ENCODE measurements at regions not wholly inside any gene's neighbourhood (a gene's known extent, or its start where the extent isn't known, plus 50 kb on each side); places are given as distances from the start of the nearest gene placed in this dataset.

DNA sequence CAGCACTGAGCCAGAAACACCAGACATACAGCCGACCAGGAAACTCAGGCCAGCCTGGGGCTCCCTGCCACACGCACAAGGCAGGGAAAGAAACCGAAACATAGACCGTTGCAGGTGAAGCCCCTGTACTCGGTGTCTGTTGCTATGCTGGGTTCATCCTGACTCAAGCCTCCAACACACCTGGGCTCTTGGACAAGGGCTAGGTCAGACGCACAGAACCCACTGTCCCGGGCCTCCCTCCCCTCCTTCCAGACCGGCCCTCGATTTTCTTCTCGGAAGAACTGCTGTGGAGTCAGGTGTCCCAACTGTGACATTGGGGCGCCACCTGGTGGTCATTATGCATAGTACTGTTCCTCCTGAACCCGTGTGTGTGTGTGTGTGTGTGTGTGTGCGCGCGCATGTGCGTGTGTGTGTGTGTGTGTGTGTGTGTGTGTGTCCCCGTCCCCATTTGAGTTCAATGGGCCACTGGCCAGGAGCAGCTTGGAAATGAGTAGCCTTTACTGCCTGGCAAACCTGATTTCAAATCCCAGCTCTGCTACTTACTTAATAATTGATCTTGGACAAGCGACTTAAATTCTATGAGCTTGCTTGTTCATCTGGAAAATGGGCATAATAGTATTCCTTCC lies 55.4 kb upstream of the GLI2 start:
- no peak overlapping the region for H3K4me3 ChIP-seq
- no peaks in the 10 kb centered on the region for H3K9me3 ChIP-seq (ENCODE audit: low read depth)
- peak; percentile 93 for DNase-seq (ENCODE audit: low spot score)
- H2AFZ ChIP-seq, result no peak overlapping the region
- H3K9me2 ChIP-seq (replicated peaks; ENCODE audit: insufficient read depth), result no peaks in the 10 kb centered on the region
- TF ChIP-seq EZH2phosphoT487 (IDR thresholded peaks at IDR 0.05; ENCODE audit: low read depth, severe bottlenecking, unreplicated experiment), result no peak
- TF ChIP-seq EZH2 (IDR thresholded peaks at IDR 0.05; ENCODE audit: borderline replicate concordance), result no peak
- TF ChIP-seq, protein P1, sequence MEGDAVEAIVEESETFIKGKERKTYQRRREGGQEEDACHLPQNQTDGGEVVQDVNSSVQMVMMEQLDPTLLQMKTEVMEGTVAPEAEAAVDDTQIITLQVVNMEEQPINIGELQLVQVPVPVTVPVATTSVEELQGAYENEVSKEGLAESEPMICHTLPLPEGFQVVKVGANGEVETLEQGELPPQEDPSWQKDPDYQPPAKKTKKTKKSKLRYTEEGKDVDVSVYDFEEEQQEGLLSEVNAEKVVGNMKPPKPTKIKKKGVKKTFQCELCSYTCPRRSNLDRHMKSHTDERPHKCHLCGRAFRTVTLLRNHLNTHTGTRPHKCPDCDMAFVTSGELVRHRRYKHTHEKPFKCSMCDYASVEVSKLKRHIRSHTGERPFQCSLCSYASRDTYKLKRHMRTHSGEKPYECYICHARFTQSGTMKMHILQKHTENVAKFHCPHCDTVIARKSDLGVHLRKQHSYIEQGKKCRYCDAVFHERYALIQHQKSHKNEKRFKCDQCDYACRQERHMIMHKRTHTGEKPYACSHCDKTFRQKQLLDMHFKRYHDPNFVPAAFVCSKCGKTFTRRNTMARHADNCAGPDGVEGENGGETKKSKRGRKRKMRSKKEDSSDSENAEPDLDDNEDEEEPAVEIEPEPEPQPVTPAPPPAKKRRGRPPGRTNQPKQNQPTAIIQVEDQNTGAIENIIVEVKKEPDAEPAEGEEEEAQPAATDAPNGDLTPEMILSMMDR (IDR thresholded peaks at IDR 0.05; ENCODE audit: poor library complexity), result peak; percentile 67
- no peak overlapping the region for H3K4me2 ChIP-seq
- WGBS (ENCODE audit: low lambda C conversion rate, missing lambda C conversion rate), result 38% methylated on average over 12 of the region's 18 CpGs
- H3K79me2 ChIP-seq, result no peaks in the 10 kb centered on the region
- peaks cover 12% of the 10 kb centered on the region for H3K27me3 ChIP-seq
- H3K27ac ChIP-seq, result no peak overlapping the region
- no peaks in the 10 kb centered on the region for H3K4me1 ChIP-seq (ENCODE audit: insufficient read depth)
- no peaks in the 10 kb centered on the region for H3K36me3 ChIP-seq (replicated peaks; ENCODE audit: insufficient read depth, low read depth)
- H4K20me1 ChIP-seq (ENCODE audit: insufficient read depth, poor library complexity, severe bottlenecking), result no peaks in the 10 kb centered on the region

DNA sequence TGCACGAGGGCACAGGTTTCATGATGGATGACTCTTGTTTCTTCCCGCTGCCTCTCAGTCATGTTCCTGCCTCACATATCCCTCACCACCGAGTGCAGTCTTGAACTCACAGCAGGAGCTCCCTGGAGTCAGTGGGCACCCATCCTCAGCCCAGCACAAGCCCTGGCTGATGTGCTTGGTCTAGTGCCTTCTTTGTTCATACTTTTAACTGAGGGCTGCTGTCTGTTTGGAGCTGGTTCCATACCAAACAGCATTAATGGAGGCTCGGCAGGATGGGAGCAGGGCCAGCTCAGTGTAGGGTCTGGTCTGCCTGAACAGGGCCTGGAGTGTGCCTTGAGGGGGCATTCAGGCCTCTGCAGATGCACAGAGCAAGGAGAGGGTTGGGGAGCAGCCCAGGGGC lies 54.5 kb upstream of the GLI2 start:
- Histone ChIP-seq H4K20me1 (ENCODE audit: insufficient read depth, poor library complexity, severe bottlenecking) (no peaks in the 10 kb centered on the region), H3K9me3 (ENCODE audit: low read depth) (no peaks in the 10 kb centered on the region), H3K4me3 (no peak overlapping the region), H3K9me2 (replicated peaks; ENCODE audit: insufficient read depth) (no peaks in the 10 kb centered on the region), H3K4me2 (no peak overlapping the region), H3K36me3 (replicated peaks; ENCODE audit: insufficient read depth, low read depth) (no peaks in the 10 kb centered on the region), H3K27ac (no peak overlapping the region), H3K79me2 (no peaks in the 10 kb centered on the region), H3K27me3 (peaks cover 12% of the 10 kb centered on the region), H2AFZ (no peak overlapping the region), H3K4me1 (ENCODE audit: insufficient read depth) (no peaks in the 10 kb centered on the region)
- WGBS (ENCODE audit: low lambda C conversion rate, missing lambda C conversion rate), result 62% methylated on average over 4 of the region's 4 CpGs
- no peak for DNase-seq (ENCODE audit: low spot score)
- TF ChIP-seq EZH2 (IDR thresholded peaks at IDR 0.05; ENCODE audit: borderline replicate concordance), result no peak
- TF ChIP-seq, protein P1 (IDR thresholded peaks at IDR 0.05; ENCODE audit: poor library complexity), result no peak

DNA sequence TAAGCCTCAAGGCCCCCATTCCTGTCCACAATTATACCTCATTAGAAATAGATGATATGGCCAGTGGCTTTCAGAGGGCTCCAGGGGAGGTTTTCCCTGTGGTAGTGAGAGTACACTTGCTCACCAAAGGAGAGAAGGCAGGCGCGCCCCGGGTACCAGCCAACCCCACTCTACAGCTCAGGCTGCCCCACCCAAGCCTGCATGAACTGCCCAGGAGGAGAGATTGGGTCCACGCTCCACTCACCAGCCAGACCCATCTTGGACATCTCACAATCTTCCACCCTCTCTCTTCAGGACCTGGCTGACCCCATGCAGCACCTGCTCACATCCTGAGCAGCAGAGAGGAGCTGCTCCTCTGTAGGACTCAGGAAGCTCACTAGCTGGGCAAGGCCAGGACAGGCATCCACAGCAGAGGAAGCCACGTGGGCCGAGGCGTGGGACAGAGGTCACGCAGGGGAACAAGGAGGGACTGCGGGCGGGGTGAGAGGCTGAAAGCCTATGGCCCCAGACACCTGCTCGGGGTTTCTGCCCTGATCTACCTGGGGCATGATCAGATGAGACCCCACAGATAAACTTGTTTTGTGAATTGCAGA lies 53.9 kb upstream of the GLI2 start:
- H3K9me2 ChIP-seq (replicated peaks; ENCODE audit: insufficient read depth), result no peaks in the 10 kb centered on the region
- no peak overlapping the region for H2AFZ ChIP-seq
- 94% methylated on average over 11 of the region's 11 CpGs for WGBS (ENCODE audit: low lambda C conversion rate, missing lambda C conversion rate)
- H3K4me1 ChIP-seq (ENCODE audit: insufficient read depth), result no peaks in the 10 kb centered on the region
- no peak overlapping the region for H3K4me2 ChIP-seq
- H3K79me2 ChIP-seq, result no peaks in the 10 kb centered on the region
- no peak for DNase-seq (ENCODE audit: low spot score)
- TF ChIP-seq, protein P1 (IDR thresholded peaks at IDR 0.05; ENCODE audit: poor library complexity), result no peak
- TF ChIP-seq EZH2 (IDR thresholded peaks at IDR 0.05; ENCODE audit: borderline replicate concordance) (no peak), EZH2phosphoT487 (IDR thresholded peaks at IDR 0.05; ENCODE audit: low read depth, severe bottlenecking, unreplicated experiment) (no peak)
- H3K4me3 ChIP-seq, result no peak overlapping the region
- H3K36me3 ChIP-seq (replicated peaks; ENCODE audit: insufficient read depth, low read depth), result no peaks in the 10 kb centered on the region
- H4K20me1 ChIP-seq (ENCODE audit: insufficient read depth, poor library complexity, severe bottlenecking), result no peaks in the 10 kb centered on the region
- no peaks in the 10 kb centered on the region for H3K9me3 ChIP-seq (ENCODE audit: low read depth)
- no peak overlapping the region for H3K27ac ChIP-seq
- peaks cover 7% of the 10 kb centered on the region for H3K27me3 ChIP-seq

Data from hepatocyte (in vitro differentiated cells).